ENCODE measurements at regions not wholly inside any gene's neighbourhood (a gene's known extent, or its start where the extent isn't known, plus 50 kb on each side); places are given as distances from the start of the nearest gene placed in this dataset.
"Not testable (repeated sequence)": the region's sequence is repeated elsewhere in the genome, so short reads cannot be mapped to it uniquely, and the experiment has no call there.

DNA sequence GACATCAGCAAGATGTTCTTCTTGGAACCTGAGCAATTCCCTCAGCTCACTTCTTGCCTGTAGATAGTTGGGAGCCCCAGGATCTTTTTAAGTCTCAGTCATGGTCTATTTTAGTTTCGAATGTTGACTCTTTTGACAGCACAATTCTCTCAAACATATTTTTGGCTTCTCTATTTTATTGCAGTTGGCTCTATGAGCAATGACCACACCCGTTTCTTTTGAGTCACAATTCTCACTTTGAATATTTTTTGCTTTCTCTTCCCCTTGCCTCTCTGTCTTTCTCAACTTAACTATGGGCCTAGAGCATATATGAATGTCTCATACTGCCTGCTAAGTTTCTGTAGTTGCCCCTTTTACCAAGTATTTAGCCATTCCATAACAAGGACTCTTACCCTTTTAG lies 222.8 kb downstream of the PTN start:
- peak; percentile 2 for DNase-seq (ENCODE audit: low spot score)
- TF ChIP-seq, protein P1, sequence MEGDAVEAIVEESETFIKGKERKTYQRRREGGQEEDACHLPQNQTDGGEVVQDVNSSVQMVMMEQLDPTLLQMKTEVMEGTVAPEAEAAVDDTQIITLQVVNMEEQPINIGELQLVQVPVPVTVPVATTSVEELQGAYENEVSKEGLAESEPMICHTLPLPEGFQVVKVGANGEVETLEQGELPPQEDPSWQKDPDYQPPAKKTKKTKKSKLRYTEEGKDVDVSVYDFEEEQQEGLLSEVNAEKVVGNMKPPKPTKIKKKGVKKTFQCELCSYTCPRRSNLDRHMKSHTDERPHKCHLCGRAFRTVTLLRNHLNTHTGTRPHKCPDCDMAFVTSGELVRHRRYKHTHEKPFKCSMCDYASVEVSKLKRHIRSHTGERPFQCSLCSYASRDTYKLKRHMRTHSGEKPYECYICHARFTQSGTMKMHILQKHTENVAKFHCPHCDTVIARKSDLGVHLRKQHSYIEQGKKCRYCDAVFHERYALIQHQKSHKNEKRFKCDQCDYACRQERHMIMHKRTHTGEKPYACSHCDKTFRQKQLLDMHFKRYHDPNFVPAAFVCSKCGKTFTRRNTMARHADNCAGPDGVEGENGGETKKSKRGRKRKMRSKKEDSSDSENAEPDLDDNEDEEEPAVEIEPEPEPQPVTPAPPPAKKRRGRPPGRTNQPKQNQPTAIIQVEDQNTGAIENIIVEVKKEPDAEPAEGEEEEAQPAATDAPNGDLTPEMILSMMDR (IDR thresholded peaks at IDR 0.05; ENCODE audit: extremely low read depth, missing control alignments) = no peak

DNA sequence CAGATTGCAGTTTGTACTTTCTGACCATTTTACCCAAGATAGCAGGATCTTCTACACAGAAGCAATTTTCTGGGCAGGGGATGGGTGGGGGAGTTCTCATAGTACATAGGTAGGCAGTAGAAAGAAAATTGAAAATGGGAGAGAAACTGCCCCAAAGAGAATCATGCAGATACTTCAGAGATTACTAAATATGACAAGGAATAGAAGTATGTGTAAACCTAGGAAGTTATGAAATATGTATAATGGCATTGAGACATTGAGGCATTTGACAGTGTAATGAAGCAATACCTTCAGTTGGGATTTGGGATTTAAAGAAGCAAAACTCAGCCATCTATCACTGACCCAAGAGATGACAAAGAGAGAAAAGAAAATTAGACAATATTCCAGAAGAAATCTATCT lies 233.0 kb downstream of the PTN start:
- TF ChIP-seq, protein P1 (IDR thresholded peaks at IDR 0.05; ENCODE audit: extremely low read depth, missing control alignments) = no peak
- no peak for DNase-seq (ENCODE audit: low spot score)

DNA sequence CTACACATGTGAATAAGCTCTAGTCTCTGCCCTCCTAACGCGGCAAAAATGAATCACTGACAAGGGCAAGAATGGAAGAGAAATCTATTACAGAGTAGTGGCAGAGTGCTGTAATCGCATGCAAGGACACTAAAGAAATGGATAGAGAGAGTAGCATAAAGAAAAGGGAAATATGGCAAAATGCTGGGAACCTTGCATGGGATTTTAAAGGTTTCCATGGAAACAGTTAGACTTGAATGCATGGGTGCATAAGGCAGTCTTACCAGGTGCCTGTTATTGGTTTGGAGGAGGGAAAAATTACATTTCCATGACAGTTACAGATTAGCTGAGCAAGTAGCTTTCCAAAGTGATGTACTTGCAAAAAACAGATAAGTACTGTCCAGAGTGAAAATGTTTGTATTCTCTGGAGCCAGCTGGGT lies 233.4 kb downstream of the PTN start:
- no peak for DNase-seq (ENCODE audit: low spot score)
- TF ChIP-seq, protein P1 (IDR thresholded peaks at IDR 0.05; ENCODE audit: extremely low read depth, missing control alignments) = no peak

DNA sequence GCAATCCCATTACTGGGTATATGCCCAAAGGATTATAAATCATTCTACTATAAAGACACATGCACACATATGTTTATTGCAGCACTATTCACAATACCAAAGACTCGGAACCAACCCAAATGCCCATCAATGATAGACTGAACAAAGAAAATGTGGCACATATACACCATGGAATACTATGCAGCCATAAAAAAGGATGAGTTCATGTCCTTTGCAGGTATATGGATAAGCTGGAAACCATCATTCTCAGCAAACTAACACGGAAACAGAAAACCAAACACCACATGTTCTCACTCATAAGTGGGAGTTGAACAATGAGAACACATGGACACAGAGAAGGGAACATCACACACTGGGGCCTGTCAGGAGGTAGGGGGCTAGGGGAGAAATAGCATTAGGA lies 235.7 kb downstream of the PTN start:
- not testable (repeated sequence) for DNase-seq (ENCODE audit: low spot score)

DNA sequence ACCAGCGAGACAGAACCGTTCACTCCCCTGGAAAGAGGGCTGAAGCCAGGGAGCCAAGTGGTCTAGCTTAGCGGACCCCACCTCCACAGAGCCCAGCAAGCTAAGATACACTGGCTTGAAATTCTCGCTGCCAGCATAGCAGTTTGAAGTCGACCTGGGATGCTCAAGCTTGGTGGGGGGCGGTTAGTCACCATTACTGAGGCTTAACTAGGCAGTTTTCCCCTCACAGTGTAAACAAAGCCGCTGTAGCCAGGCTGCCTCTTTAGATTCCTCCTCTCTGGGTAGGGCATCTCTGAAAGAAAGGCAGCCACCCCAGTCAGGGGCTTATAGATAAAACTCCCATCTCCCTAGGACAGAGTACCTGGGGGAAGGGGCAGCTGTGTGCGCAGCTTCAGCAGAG lies 235.1 kb downstream of the CHRM2 start:
- DNase-seq (ENCODE audit: low spot score) = not testable (repeated sequence)

DNA sequence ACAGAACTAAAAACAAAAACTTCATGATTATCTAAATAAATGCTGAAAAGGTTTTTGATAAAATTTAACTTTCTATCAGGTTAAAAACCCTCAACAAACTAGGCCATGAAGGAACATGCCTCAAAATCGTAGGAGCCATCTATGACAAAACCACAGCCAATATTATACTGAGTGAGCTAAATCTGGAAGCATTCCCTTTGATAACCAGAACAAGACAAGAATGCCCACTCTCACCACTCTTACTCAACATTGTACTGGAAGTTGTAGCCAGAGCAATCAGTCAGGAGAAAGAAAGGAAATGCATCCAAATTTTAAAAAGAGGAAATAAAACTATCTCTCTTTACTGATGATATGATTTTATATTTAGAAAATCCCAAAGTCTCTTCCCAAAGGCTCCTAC lies 228.7 kb downstream of the CHRM2 start:
- DNase-seq (ENCODE audit: low spot score) = no peak
- TF ChIP-seq, protein P1 (IDR thresholded peaks at IDR 0.05; ENCODE audit: extremely low read depth, missing control alignments) = no peak

DNA sequence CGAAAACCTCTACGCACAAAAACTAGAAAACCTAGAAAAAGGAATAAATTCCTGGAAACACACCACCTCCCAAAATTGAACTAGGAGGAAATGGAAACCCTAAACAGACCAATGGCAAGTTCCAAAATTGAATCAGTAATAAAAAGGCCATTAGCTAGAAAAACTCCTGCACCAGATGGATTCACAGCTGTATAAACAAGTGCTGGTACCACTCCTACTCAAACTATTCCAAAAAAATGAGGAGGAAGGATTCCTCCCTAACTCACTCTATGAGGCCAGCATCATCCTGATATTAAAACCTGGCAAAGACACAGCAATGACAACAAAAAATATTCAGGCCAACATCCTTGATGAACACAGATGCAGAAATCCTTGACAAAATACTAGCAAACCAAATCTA lies 228.2 kb downstream of the CHRM2 start:
- TF ChIP-seq, protein P1 (IDR thresholded peaks at IDR 0.05; ENCODE audit: extremely low read depth, missing control alignments) = no peak
- DNase-seq (ENCODE audit: low spot score) = no peak

DNA sequence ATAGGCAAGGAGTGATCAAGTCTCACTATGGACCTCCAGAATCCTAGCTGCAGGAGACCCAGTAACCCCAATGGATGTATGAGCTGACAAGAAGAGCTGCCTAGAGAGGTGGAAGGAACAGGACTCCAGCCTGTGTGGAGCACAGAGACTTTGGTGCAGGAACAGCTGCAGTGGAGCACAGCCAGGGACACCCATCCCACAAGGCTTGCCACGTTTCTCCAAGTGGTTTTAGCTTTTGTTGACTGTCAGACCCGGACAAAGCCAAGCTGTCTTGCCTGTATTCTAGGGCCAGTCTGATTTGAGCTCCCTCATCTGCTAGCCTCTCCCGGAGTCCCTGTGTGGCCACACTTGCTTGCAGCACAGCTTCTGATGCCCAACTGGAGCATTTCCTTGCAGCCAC lies 224.7 kb downstream of the CHRM2 start:
- no peak for DNase-seq (ENCODE audit: low spot score)
- TF ChIP-seq, protein P1 (IDR thresholded peaks at IDR 0.05; ENCODE audit: extremely low read depth, missing control alignments) = no peak

DNA sequence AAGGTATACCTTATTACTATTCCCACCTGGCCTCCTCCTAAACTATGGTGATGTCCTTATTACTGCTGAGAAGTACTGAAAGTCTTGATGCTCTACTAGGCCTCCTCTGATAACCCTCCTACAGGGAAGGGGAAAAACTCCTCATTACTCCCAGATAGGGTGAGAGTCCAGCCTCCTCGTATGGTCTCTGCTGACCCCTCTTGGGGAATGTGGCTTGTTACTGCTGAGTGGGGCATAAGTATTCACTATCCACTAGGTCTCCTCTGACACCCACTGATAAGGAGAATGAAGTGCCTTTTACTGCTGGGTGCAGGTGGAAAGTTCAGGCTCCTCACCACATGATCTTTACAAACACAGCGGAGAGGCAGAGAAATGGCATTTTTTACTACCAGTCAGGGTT lies 222.9 kb downstream of the CHRM2 start:
- no peak for DNase-seq (ENCODE audit: low spot score)

More for the DNA sequence above, 222.9 kb downstream of the CHRM2 start:
- TF ChIP-seq, protein P1 (IDR thresholded peaks at IDR 0.05; ENCODE audit: extremely low read depth, missing control alignments) = no peak
